GM23338 (cell line): ENCODE measurements at regions not wholly inside any gene's neighbourhood (a gene's known extent, or its start where the extent isn't known, plus 50 kb on each side); places are given as distances from the start of the nearest gene placed in this dataset.

Experiments used
- ATAC-seq: fragments of 200-7000 bp; cut with Tn5 transposase; 3 replicates; pipeline ENCODE4 v1.9.1; 2020
- DNase-seq: peaks from one replicate; pipeline ENCODE4 v3.0.0-alpha.2; 2015; ENCODE audit warnings: low spot score
- H2AFZ ChIP-seq: fragments of 200-600 bp; sonication (generic); 2 replicates; pipeline ENCODE4 v1.8.0; 2016; ENCODE audit warnings: antibody characterized with exemption, mild to moderate bottlenecking, moderate library complexity
- H3F3A ChIP-seq: fragments of 200-600 bp; sonication (generic); replicated peaks from 2 replicates; pipeline ENCODE4 v1.8.0; 2017; ENCODE audit warnings: antibody characterized with exemption, mixed run types, low read depth
- H3K27ac ChIP-seq: fragments of 200-600 bp; sonication (generic); 2 replicates; pipeline ENCODE4 v1.6.1; 2016; ENCODE audit warnings: low read depth
- H3K27me3 ChIP-seq: fragments of 200-600 bp; sonication (generic); 2 replicates; pipeline ENCODE4 v1.8.0; 2016; ENCODE audit warnings: mild to moderate bottlenecking, mixed run types, moderate library complexity; ENCODE audit not compliant: insufficient read depth
- H3K36me3 ChIP-seq: fragments of 200-600 bp; sonication (generic); 2 replicates; pipeline ENCODE4 v1.8.0; 2016; ENCODE audit warnings: mild to moderate bottlenecking; ENCODE audit not compliant: insufficient read depth
- H3K4me1 ChIP-seq: fragments of 200-600 bp; sonication (generic); 2 replicates; pipeline ENCODE4 v1.8.0; 2016; ENCODE audit warnings: mild to moderate bottlenecking, moderate library complexity; ENCODE audit not compliant: insufficient read depth
- H3K4me2 ChIP-seq: fragments of 200-600 bp; sonication (generic); 2 replicates; pipeline ENCODE4 v1.7.1; 2017; ENCODE audit warnings: mixed run types
- H3K4me3 ChIP-seq: fragments of 200-600 bp; sonication (generic); 2 replicates; pipeline ENCODE4 v1.6.1; 2016; ENCODE audit warnings: mixed run types
- H3K79me2 ChIP-seq: fragments of 200-600 bp; sonication (generic); replicated peaks from 2 replicates; pipeline ENCODE4 v1.8.0; 2017; ENCODE audit warnings: mild to moderate bottlenecking; ENCODE audit not compliant: insufficient read depth
- H3K9me2 ChIP-seq: fragments of 200-600 bp; sonication (generic); 2 replicates; pipeline ENCODE4 v1.8.0; 2017; ENCODE audit not compliant: insufficient read depth
- H4K20me1 ChIP-seq: fragments of 200-600 bp; sonication (generic); replicated peaks from 2 replicates; pipeline ENCODE4 v1.8.0; 2017; ENCODE audit warnings: mild to moderate bottlenecking; ENCODE audit not compliant: insufficient read depth
- H3K27ac Mint-ChIP-seq: 2 replicates; pipeline ENCODE4 v1.8.0; 2020; ENCODE audit warnings: inconsistent platforms, mild to moderate bottlenecking, moderate library complexity, mixed read lengths
- H3K27me3 Mint-ChIP-seq: 3 replicates; pipeline ENCODE4 v1.8.0; 2022; ENCODE audit warnings: low read depth, mild to moderate bottlenecking, moderate library complexity, mixed read lengths, inconsistent platforms; ENCODE audit not compliant: insufficient read depth, poor library complexity
- H3K36me3 Mint-ChIP-seq: 3 replicates; pipeline ENCODE4 v1.8.0; 2021; ENCODE audit warnings: low read depth, mild to moderate bottlenecking, inconsistent platforms, moderate library complexity, mixed read lengths
- H3K4me1 Mint-ChIP-seq: 3 replicates; pipeline ENCODE4 v1.8.0; 2020; ENCODE audit warnings: mild to moderate bottlenecking, inconsistent platforms, mixed read lengths
- H3K4me3 Mint-ChIP-seq: 3 replicates; pipeline ENCODE4 v1.8.0; 2021; ENCODE audit warnings: moderate library complexity, mild to moderate bottlenecking, inconsistent platforms, mixed read lengths
- H3K9me3 Mint-ChIP-seq: 3 replicates; pipeline ENCODE4 v1.8.0; 2020; ENCODE audit warnings: moderate library complexity, mild to moderate bottlenecking, inconsistent platforms, mixed read lengths
- CREB1 ChIP-seq: fragments of 250-450 bp; sonication (Bioruptor Pico); IDR thresholded peaks from 2 replicates; pipeline ENCODE4 v1.5.0; 2020; ENCODE audit warnings: low read depth, mild to moderate bottlenecking, moderate library complexity
- EZH2 ChIP-seq: fragments of 200-600 bp; sonication (generic); IDR thresholded peaks from one replicate; pipeline ENCODE4 v1.8.0; 2017; ENCODE audit warnings: antibody characterized with exemption, mild to moderate bottlenecking, low read depth; ENCODE audit not compliant: unreplicated experiment
- EZH2phosphoT487 ChIP-seq: fragments of 200-600 bp; sonication (generic); IDR thresholded peaks from one replicate; pipeline ENCODE4 v1.8.1; 2018; ENCODE audit warnings: antibody characterized with exemption; ENCODE audit not compliant: unreplicated experiment
- JUNB ChIP-seq: IDR thresholded peaks from one replicate; pipeline ENCODE4 v1.6.1; 2016; ENCODE audit warnings: antibody characterized with exemption; ENCODE audit not compliant: unreplicated experiment
- STAT1 ChIP-seq: IDR thresholded peaks from one replicate; pipeline ENCODE4 v1.6.1; 2016; ENCODE audit warnings: antibody characterized with exemption; ENCODE audit not compliant: unreplicated experiment
- ZNF331 ChIP-seq: fragments of 250-450 bp; sonication (Bioruptor Pico); IDR thresholded peaks from 2 replicates; pipeline ENCODE4 v1.5.0; 2020; ENCODE audit warnings: low read depth, mild to moderate bottlenecking, moderate library complexity
- TF ChIP-seq, protein P1 (sequence below), 2 experiments: fragments of 200-600 bp in 1 of 2; sonication (generic) in 1 of 2; conservative IDR thresholded peaks; 2 replicates each; pipeline versions ENCODE4 v1.5.1 to v1.6.1; 2016 to 2017; ENCODE audit warnings: antibody characterized with exemption in 2 of 2, low read depth in 2 of 2, mild to moderate bottlenecking in 2 of 2, moderate library complexity in 1 of 2
- TF ChIP-seq, protein P2 (sequence below): IDR thresholded peaks from 2 replicates; pipeline ENCODE4 v1.6.1; 2016; ENCODE audit warnings: antibody characterized with exemption
- TF ChIP-seq, protein P3 (sequence below): fragments of 250-450 bp; sonication (Bioruptor Pico); IDR thresholded peaks from 2 replicates; pipeline ENCODE4 v1.5.0; 2020; ENCODE audit warnings: mild to moderate bottlenecking, moderate library complexity
- TF ChIP-seq, protein P4 (sequence below): IDR thresholded peaks from one replicate; pipeline ENCODE4 v1.6.1; 2018; ENCODE audit warnings: antibody characterized with exemption; ENCODE audit not compliant: unreplicated experiment

DNA sequence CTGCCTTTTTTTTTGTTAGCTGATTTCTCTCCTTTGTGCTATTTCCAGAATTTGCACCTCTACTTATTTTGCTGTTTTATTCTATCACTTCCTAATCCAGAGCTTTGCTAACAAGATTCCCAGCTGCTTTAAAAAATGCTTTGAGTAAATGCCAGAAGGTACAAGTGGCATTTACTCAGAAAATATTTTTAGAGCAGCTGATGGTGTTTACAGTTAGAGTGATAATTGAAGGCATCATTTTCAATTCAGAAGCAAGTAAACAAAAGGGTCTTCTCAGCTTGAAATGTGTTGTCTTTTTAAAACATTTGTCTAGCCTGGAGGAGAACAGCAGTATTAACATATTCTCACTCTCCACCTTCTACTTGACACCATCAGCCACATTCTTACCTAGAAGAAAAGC lies 99.9 kb downstream of the OTOR start:
- peak; percentile 16 for DNase-seq
- H3K4me2 ChIP-seq = peak overlapping the region; percentile 53
- 0 out of 2 replicates have a peak, but pooled peaks cover 5% of the 10 kb centered on the region for H3K9me2 ChIP-seq
- Mint-ChIP-seq H3K27me3 (no peaks in the 10 kb centered on the region), H3K9me3 (0 out of 3 replicates have a peak, but pooled peaks cover 5% of the 10 kb centered on the region), H3K27ac (no peak overlapping the region), H3K4me3 (no peak overlapping the region), H3K36me3 (no peaks in the 10 kb centered on the region), H3K4me1 (peaks cover 15% of the 10 kb centered on the region)
- ATAC-seq = peak; percentile 34; the same call in 1 of the 3 replicates
- no peak overlapping the region for H3K27ac ChIP-seq
- H3K4me1 ChIP-seq = peaks cover 16% of the 10 kb centered on the region
- no peaks in the 10 kb centered on the region for H3F3A ChIP-seq
- no peak overlapping the region for H3K4me3 ChIP-seq
- H4K20me1 ChIP-seq = no peaks in the 10 kb centered on the region
- H3K79me2 ChIP-seq = no peaks in the 10 kb centered on the region
- TF ChIP-seq, protein P1, sequence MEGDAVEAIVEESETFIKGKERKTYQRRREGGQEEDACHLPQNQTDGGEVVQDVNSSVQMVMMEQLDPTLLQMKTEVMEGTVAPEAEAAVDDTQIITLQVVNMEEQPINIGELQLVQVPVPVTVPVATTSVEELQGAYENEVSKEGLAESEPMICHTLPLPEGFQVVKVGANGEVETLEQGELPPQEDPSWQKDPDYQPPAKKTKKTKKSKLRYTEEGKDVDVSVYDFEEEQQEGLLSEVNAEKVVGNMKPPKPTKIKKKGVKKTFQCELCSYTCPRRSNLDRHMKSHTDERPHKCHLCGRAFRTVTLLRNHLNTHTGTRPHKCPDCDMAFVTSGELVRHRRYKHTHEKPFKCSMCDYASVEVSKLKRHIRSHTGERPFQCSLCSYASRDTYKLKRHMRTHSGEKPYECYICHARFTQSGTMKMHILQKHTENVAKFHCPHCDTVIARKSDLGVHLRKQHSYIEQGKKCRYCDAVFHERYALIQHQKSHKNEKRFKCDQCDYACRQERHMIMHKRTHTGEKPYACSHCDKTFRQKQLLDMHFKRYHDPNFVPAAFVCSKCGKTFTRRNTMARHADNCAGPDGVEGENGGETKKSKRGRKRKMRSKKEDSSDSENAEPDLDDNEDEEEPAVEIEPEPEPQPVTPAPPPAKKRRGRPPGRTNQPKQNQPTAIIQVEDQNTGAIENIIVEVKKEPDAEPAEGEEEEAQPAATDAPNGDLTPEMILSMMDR (conservative IDR thresholded peaks at IDR 0.05; ENCODE audit: low read depth in 2 of 2) = no peak
- no peak for TF ChIP-seq EZH2
- TF ChIP-seq, protein P2, sequence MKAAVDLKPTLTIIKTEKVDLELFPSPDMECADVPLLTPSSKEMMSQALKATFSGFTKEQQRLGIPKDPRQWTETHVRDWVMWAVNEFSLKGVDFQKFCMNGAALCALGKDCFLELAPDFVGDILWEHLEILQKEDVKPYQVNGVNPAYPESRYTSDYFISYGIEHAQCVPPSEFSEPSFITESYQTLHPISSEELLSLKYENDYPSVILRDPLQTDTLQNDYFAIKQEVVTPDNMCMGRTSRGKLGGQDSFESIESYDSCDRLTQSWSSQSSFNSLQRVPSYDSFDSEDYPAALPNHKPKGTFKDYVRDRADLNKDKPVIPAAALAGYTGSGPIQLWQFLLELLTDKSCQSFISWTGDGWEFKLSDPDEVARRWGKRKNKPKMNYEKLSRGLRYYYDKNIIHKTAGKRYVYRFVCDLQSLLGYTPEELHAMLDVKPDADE = no peak
- TF ChIP-seq, protein P3, sequence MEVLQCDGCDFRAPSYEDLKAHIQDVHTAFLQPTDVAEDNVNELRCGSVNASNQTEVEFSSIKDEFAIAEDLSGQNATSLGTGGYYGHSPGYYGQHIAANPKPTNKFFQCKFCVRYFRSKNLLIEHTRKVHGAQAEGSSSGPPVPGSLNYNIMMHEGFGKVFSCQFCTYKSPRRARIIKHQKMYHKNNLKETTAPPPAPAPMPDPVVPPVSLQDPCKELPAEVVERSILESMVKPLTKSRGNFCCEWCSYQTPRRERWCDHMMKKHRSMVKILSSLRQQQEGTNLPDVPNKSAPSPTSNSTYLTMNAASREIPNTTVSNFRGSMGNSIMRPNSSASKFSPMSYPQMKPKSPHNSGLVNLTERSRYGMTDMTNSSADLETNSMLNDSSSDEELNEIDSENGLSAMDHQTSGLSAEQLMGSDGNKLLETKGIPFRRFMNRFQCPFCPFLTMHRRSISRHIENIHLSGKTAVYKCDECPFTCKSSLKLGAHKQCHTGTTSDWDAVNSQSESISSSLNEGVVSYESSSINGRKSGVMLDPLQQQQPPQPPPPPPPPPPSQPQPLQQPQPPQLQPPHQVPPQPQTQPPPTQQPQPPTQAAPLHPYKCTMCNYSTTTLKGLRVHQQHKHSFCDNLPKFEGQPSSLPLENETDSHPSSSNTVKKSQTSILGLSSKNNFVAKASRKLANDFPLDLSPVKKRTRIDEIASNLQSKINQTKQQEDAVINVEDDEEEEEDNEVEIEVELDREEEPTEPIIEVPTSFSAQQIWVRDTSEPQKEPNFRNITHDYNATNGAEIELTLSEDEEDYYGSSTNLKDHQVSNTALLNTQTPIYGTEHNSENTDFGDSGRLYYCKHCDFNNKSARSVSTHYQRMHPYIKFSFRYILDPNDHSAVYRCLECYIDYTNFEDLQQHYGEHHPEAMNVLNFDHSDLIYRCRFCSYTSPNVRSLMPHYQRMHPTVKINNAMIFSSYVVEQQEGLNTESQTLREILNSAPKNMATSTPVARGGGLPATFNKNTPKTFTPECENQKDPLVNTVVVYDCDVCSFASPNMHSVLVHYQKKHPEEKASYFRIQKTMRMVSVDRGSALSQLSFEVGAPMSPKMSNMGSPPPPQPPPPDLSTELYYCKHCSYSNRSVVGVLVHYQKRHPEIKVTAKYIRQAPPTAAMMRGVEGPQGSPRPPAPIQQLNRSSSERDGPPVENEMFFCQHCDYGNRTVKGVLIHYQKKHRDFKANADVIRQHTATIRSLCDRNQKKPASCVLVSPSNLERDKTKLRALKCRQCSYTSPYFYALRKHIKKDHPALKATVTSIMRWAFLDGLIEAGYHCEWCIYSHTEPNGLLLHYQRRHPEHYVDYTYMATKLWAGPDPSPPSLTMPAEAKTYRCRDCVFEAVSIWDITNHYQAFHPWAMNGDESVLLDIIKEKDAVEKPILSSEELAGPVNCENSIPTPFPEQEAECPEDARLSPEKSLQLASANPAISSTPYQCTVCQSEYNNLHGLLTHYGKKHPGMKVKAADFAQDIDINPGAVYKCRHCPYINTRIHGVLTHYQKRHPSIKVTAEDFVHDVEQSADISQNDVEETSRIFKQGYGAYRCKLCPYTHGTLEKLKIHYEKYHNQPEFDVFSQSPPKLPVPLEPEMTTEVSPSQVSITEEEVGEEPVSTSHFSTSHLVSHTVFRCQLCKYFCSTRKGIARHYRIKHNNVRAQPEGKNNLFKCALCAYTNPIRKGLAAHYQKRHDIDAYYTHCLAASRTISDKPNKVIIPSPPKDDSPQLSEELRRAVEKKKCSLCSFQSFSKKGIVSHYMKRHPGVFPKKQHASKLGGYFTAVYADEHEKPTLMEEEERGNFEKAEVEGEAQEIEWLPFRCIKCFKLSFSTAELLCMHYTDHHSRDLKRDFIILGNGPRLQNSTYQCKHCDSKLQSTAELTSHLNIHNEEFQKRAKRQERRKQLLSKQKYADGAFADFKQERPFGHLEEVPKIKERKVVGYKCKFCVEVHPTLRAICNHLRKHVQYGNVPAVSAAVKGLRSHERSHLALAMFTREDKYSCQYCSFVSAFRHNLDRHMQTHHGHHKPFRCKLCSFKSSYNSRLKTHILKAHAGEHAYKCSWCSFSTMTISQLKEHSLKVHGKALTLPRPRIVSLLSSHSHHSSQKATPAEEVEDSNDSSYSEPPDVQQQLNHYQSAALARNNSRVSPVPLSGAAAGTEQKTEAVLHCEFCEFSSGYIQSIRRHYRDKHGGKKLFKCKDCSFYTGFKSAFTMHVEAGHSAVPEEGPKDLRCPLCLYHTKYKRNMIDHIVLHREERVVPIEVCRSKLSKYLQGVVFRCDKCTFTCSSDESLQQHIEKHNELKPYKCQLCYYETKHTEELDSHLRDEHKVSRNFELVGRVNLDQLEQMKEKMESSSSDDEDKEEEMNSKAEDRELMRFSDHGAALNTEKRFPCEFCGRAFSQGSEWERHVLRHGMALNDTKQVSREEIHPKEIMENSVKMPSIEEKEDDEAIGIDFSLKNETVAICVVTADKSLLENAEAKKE = no peak
- TF ChIP-seq JUNB = no peak
- TF ChIP-seq ZNF331 (CRISPR knock-in tag) = no peak
- TF ChIP-seq EZH2phosphoT487 = no peak
- TF ChIP-seq, protein P4, sequence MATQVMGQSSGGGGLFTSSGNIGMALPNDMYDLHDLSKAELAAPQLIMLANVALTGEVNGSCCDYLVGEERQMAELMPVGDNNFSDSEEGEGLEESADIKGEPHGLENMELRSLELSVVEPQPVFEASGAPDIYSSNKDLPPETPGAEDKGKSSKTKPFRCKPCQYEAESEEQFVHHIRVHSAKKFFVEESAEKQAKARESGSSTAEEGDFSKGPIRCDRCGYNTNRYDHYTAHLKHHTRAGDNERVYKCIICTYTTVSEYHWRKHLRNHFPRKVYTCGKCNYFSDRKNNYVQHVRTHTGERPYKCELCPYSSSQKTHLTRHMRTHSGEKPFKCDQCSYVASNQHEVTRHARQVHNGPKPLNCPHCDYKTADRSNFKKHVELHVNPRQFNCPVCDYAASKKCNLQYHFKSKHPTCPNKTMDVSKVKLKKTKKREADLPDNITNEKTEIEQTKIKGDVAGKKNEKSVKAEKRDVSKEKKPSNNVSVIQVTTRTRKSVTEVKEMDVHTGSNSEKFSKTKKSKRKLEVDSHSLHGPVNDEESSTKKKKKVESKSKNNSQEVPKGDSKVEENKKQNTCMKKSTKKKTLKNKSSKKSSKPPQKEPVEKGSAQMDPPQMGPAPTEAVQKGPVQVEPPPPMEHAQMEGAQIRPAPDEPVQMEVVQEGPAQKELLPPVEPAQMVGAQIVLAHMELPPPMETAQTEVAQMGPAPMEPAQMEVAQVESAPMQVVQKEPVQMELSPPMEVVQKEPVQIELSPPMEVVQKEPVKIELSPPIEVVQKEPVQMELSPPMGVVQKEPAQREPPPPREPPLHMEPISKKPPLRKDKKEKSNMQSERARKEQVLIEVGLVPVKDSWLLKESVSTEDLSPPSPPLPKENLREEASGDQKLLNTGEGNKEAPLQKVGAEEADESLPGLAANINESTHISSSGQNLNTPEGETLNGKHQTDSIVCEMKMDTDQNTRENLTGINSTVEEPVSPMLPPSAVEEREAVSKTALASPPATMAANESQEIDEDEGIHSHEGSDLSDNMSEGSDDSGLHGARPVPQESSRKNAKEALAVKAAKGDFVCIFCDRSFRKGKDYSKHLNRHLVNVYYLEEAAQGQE = no peak
- no peak for TF ChIP-seq CREB1 (CRISPR knock-in tag)
- TF ChIP-seq STAT1 = no peak
- no peak overlapping the region for H2AFZ ChIP-seq
- H3K36me3 ChIP-seq = no peaks in the 10 kb centered on the region
- no peaks in the 10 kb centered on the region for H3K27me3 ChIP-seq
